ENCODE measurements at regions not wholly inside any gene's neighbourhood (a gene's known extent, or its start where the extent isn't known, plus 50 kb on each side); places are given as distances from the start of the nearest gene placed in this dataset.

- TF ChIP-seq, protein P1, sequence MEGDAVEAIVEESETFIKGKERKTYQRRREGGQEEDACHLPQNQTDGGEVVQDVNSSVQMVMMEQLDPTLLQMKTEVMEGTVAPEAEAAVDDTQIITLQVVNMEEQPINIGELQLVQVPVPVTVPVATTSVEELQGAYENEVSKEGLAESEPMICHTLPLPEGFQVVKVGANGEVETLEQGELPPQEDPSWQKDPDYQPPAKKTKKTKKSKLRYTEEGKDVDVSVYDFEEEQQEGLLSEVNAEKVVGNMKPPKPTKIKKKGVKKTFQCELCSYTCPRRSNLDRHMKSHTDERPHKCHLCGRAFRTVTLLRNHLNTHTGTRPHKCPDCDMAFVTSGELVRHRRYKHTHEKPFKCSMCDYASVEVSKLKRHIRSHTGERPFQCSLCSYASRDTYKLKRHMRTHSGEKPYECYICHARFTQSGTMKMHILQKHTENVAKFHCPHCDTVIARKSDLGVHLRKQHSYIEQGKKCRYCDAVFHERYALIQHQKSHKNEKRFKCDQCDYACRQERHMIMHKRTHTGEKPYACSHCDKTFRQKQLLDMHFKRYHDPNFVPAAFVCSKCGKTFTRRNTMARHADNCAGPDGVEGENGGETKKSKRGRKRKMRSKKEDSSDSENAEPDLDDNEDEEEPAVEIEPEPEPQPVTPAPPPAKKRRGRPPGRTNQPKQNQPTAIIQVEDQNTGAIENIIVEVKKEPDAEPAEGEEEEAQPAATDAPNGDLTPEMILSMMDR (IDR thresholded peaks at IDR 0.05) = no peak
- no peak for TF ChIP-seq POLR2A (IDR thresholded peaks at IDR 0.05)
Observed at GRCh38 chr12:76173756-76174155, 89.3 kb upstream of the NAP1L1 start.

Data from vagina (tissue), 2 donors.